Gastrocnemius medialis (tissue), 4 donors: ENCODE measurements at regions not wholly inside any gene's neighbourhood (a gene's known extent, or its start where the extent isn't known, plus 50 kb on each side); places are given as distances from the start of the nearest gene placed in this dataset.

ENCODE experiments used
- ATAC-seq, 2 donors: fragments of 150-250 bp; one replicate each; pipeline ENCODE4 v1.9.1; 2016
- DNase-seq, 2 donors: peaks; one replicate each; pipeline ENCODE4 v3.0.0-alpha.2; 2019
- H3K27ac ChIP-seq, 4 donors: fragments of 200-600 bp; sonication (generic); 1 replicate in 1 of 4; 2 replicates in 3 of 4; pipeline ENCODE4 v1.5.1; 2016 to 2018; ENCODE audit warnings: mild to moderate bottlenecking in 2 of 4, moderate library complexity in 1 of 4
- H3K27me3 ChIP-seq, 3 donors: fragments of 200-600 bp; sonication (generic) in 2 of 3; 1 replicate in 1 of 3; 2 replicates in 2 of 3; pipeline versions ENCODE4 v1.5.1 to v1.6.0; 2016 to 2019; ENCODE audit warnings: mild to moderate bottlenecking in 1 of 3, moderate library complexity in 1 of 3
- H3K36me3 ChIP-seq, 2 donors: fragments of 200-600 bp; sonication (generic) in 1 of 2; one replicate each; pipeline ENCODE4 v1.5.1; 2017 to 2018
- H3K4me1 ChIP-seq, 2 donors: fragments of 200-600 bp; sonication (generic) in 1 of 2; one replicate each; pipeline ENCODE4 v1.5.1; 2016 to 2017; ENCODE audit warnings: mild to moderate bottlenecking in 2 of 2
- H3K4me3 ChIP-seq, 4 donors: fragments of 200-600 bp; sonication (generic) in 3 of 4; 1 replicate in 1 of 4; 2 replicates in 3 of 4; pipeline ENCODE4 v1.5.1; 2016 to 2019; ENCODE audit warnings: mild to moderate bottlenecking in 2 of 4
- H3K9me3 ChIP-seq, 3 donors: fragments of 200-600 bp; sonication (generic) in 2 of 3; 1 replicate in 1 of 3; 2 replicates in 2 of 3; pipeline ENCODE4 v1.5.1; 2016 to 2019
- CTCF ChIP-seq, 5 experiments: fragments of 450-650 bp in 3 of 5; fragments of 200-600 bp in 2 of 5; sonication (generic) in 2 of 5; IDR thresholded peaks in 4 of 5; conservative IDR thresholded peaks in 1 of 5; 1 replicate in 4 of 5; 2 replicates in 1 of 5; pipeline ENCODE4 v1.5.1; 2016 to 2019; ENCODE audit warnings: antibody characterized with exemption in 5 of 5, mild to moderate bottlenecking in 3 of 5, moderate library complexity in 3 of 5
- POLR2A ChIP-seq, 2 donors: fragments of 450-650 bp; IDR thresholded peaks; one replicate each; pipeline ENCODE4 v1.6.1; 2017; ENCODE audit warnings: antibody characterized with exemption in 2 of 2, mild to moderate bottlenecking in 2 of 2, moderate library complexity in 2 of 2
- in situ Hi-C, 4 donors: fragments of 200-750 bp; cut with MboI; loops; one replicate each; pipeline versions ENCODE4 v1.15.0 to v1.8.0; 2017; ENCODE audit warnings: low sequenced_read_pairs in 4 of 4
- intact Hi-C: fragments of 100-400 bp; cut with DNase I; formaldehyde crosslinking; loops from one replicate; pipeline ENCODE4 v1.15.1; 2023; ENCODE audit warnings: low total_unique reads

- in situ Hi-C loops = no loop called here
- no peaks in the 10 kb centered on the region for H3K9me3 ChIP-seq
- ATAC-seq (no peak), DNase-seq (no peak)
- H3K4me1 ChIP-seq = no peaks in the 10 kb centered on the region
- no peaks in the 10 kb centered on the region for H3K36me3 ChIP-seq
- H3K27me3 ChIP-seq = no peaks in the 10 kb centered on the region
- no peak for TF ChIP-seq CTCF (IDR thresholded peaks at IDR 0.05 in 4 of 5, conservative IDR thresholded peaks at IDR 0.05 in 1 of 5)
- no peak for TF ChIP-seq POLR2A (IDR thresholded peaks at IDR 0.05)
- intact Hi-C loops = no loop called here
- no peak overlapping the region for H3K27ac ChIP-seq
- no peak overlapping the region for H3K4me3 ChIP-seq
Observed at GRCh38 chr6:120916844-120917243, 417.4 kb downstream of the TBC1D32 start.

DNA sequence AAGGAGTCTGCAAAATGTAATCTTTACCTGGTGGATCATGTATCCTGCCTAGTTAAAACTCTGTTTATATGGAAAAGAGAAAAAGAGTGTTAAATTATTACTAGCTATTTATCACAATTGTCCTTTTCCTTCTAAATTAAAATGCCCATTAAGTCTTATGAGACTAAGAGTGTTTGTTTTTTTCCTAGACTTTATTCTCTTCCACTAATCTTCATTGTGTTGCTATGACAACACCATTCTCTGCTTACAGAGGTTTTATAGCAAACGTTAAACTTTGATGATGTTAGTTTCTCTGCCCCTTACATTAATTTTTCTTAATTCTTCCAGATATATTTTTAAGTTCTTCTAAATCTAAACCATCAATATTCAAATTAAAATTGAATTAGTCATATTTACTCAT, 420.8 kb downstream of the TBC1D32 start:
- in situ Hi-C loops (no loop called here), intact Hi-C loops (no loop called here)
- Histone ChIP-seq H3K27me3 (no peaks in the 10 kb centered on the region), H3K9me3 (no peaks in the 10 kb centered on the region), H3K4me3 (no peak overlapping the region), H3K4me1 (no peaks in the 10 kb centered on the region), H3K27ac (no peak overlapping the region), H3K36me3 (no peaks in the 10 kb centered on the region)
- TF ChIP-seq CTCF (IDR thresholded peaks at IDR 0.05 in 4 of 5, conservative IDR thresholded peaks at IDR 0.05 in 1 of 5) (no peak), POLR2A (IDR thresholded peaks at IDR 0.05) (no peak)
- ATAC-seq (no peak), DNase-seq (no peak)

DNA sequence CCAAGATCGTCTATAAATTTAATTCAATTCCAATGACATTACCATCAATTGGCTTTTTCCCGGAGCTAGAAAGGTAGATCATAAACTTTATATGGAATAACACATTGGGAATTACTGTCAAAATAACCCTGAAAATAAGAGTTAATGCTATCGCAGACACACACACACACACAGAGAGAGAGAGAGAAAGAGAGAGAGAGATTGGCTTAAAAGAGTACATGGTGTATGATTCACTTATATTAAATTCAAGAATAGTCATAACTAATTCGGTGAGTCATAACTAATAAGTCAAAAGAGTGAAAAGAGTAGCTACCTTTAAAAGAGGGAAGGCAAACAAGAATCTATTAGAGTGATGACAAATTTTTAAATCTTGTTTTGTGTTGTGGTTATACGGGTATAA, 425.5 kb downstream of the TBC1D32 start:
- Histone ChIP-seq H3K4me1 (no peaks in the 10 kb centered on the region), H3K27me3 (no peaks in the 10 kb centered on the region), H3K4me3 (no peak overlapping the region), H3K27ac (no peak overlapping the region), H3K36me3 (no peaks in the 10 kb centered on the region), H3K9me3 (no peaks in the 10 kb centered on the region)
- in situ Hi-C loops = no loop called here
- intact Hi-C loops = no loop called here
- ATAC-seq = no peak
- no peak for DNase-seq
- TF ChIP-seq POLR2A (IDR thresholded peaks at IDR 0.05) (no peak), CTCF (IDR thresholded peaks at IDR 0.05 in 4 of 5, conservative IDR thresholded peaks at IDR 0.05 in 1 of 5) (no peak)

- H3K27ac ChIP-seq = no peak overlapping the region
- intact Hi-C loops = no loop called here
- H3K4me3 ChIP-seq = no peak overlapping the region
- H3K36me3 ChIP-seq = no peaks in the 10 kb centered on the region
- in situ Hi-C loops = no loop called here
- no peak for TF ChIP-seq CTCF (IDR thresholded peaks at IDR 0.05 in 4 of 5, conservative IDR thresholded peaks at IDR 0.05 in 1 of 5)
- no peak for TF ChIP-seq POLR2A (IDR thresholded peaks at IDR 0.05)
- H3K4me1 ChIP-seq = no peaks in the 10 kb centered on the region
- DNase-seq (no peak), ATAC-seq (no peak)
- no peaks in the 10 kb centered on the region for H3K9me3 ChIP-seq
- no peaks in the 10 kb centered on the region for H3K27me3 ChIP-seq
Observed at GRCh38 chr6:120903836-120904235, 430.4 kb downstream of the TBC1D32 start.

- ATAC-seq (no peak), DNase-seq (no peak)
- in situ Hi-C loops = no loop called here
- Histone ChIP-seq H3K4me3 (no peak overlapping the region), H3K36me3 (no peaks in the 10 kb centered on the region), H3K4me1 (no peaks in the 10 kb centered on the region), H3K27ac (no peak overlapping the region), H3K27me3 (no peaks in the 10 kb centered on the region), H3K9me3 (no peaks in the 10 kb centered on the region)
- no peak for TF ChIP-seq CTCF (IDR thresholded peaks at IDR 0.05 in 4 of 5, conservative IDR thresholded peaks at IDR 0.05 in 1 of 5)
- TF ChIP-seq POLR2A (IDR thresholded peaks at IDR 0.05) = no peak
- intact Hi-C loops = no loop called here
Observed at GRCh38 chr6:120899932-120900331, 434.3 kb downstream of the TBC1D32 start.
